Breast epithelium (tissue), 3 donors: ENCODE measurements at regions not wholly inside any gene's neighbourhood (a gene's known extent, or its start where the extent isn't known, plus 50 kb on each side); places are given as distances from the start of the nearest gene placed in this dataset.

ENCODE experiments used
- CTCF ChIP-seq, 3 donors: fragments of 450-650 bp; IDR thresholded peaks; one replicate each; pipeline ENCODE4 v1.5.1; 2016 to 2017; ENCODE audit warnings: antibody characterized with exemption in 3 of 3, mild to moderate bottlenecking in 3 of 3, moderate library complexity in 3 of 3
- POLR2A ChIP-seq: fragments of 450-650 bp; IDR thresholded peaks from one replicate; pipeline ENCODE4 v1.6.1; 2016; ENCODE audit warnings: antibody characterized with exemption, mild to moderate bottlenecking, moderate library complexity
- POLR2AphosphoS5 ChIP-seq, 3 donors: sonication (generic); formaldehyde crosslinking; IDR thresholded peaks; one replicate each; pipeline ENCODE4 v1.6.1; 2017; ENCODE audit warnings: antibody characterized with exemption in 3 of 3

- TF ChIP-seq POLR2AphosphoS5 (IDR thresholded peaks at IDR 0.05) (no peak), POLR2A (no peak), CTCF (IDR thresholded peaks at IDR 0.05) (no peak)
Observed at GRCh38 chr11:71140206-71140919, 112.0 kb downstream of the SHANK2 start.
